HS-5 (cell line): ENCODE measurements at regions not wholly inside any gene's neighbourhood (a gene's known extent, or its start where the extent isn't known, plus 50 kb on each side); places are given as distances from the start of the nearest gene placed in this dataset.

Experiments used
- DNase-seq: peaks from one replicate; pipeline ENCODE4 v3.0.0-alpha.2; 2012; ENCODE audit warnings: low read depth

DNA sequence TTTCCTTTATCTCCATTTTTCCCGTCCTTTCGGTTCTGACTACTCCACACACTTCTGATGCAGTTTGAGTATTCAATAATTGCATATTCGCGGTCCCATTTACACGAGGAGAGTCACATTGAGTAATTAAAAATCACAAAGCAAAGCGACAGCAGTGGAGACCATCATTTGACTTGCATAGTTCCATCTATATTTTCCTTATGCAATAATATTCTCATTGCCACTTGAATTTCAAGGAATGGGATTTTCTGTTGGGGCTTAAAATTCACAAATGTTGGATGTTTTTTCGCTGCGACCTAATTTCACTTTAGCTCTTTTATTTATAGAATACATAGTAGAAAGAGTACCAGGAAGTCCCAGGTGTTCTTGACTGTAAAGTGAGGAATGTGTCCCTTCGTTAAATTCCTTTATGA, 186.8 kb downstream of the ZEB2 start:
- no peak for DNase-seq

DNA sequence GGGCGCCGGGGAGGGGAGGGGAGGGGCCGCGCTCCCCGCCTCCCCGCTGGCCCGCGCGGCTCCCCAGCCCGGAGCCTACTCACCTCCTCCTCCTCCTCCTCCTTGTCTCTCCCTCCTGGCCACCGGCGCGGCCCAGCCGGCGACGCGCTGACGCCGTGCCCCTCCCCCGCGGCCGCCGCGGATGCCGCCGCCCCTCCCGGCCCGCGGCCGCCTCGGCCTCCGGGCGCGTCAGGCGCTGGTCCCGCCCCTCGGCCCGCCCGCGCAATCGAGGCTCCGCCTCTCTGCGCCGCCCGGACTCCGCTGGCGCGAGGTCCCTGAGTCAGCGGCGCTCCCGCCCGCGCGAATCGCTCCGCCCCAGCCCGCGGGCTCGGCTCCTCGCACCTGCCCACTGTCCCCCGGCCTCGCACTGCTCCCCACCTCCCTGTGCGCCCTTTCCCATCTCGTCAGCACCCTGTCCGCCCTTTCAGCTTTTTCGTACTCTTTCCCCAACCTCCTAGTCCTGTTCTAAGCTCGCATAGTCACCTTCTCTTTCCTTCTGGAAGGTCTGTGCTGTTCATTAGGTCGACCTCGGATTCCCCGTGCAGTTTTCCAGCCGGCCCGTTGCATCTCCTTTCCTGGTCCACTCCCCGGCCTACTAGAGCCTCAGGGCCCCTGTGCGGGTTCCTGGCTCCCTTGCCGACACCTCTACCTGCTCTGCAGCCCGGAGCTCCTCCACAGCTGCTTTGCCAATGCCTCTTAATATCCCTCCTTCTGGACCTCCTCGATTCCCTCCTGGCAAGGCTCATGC, 187.4 kb downstream of the ZEB2 start:
- peak; percentile 42 for DNase-seq

- DNase-seq = peak; percentile 39
Observed at GRCh38 chr2:144331674-144332355, 188.1 kb downstream of the ZEB2 start.

DNA sequence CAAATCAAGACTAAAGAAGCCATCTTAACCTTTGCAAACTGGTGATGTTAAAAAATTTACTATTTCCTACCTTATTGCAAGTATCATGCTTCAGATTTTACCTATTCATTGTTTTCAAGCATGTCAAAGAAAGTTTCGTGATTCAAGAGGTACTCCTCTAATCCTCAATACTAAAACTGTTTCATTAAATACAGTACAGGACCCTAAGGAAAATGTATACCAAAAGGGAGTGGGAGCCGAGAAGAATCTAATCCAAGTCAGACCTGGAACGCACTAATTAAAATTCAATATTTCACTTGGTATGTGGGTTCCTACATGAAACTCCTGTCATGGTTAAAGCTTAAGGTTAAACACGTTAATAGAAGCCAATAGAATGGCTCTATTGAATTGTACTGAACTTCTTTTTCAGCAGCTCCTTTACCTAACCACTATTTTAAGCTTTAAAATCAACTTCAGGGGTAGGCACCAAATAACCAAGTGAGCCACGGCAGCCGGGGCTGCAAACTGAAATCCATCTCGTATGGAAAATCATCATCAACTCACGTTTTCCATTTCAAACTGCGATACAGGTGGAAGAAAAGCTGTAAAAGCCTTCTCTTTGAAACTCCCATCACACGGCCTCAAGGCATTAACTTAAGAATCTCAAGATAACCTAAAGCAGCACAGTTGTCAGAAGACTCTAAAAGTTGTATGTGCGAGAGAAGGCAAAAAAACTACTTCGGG, 188.8 kb downstream of the ZEB2 start:
- DNase-seq = no peak

GRCh38 chr2:144329472-144329871, 190.4 kb downstream of the ZEB2 start:
- DNase-seq = no peak

DNA sequence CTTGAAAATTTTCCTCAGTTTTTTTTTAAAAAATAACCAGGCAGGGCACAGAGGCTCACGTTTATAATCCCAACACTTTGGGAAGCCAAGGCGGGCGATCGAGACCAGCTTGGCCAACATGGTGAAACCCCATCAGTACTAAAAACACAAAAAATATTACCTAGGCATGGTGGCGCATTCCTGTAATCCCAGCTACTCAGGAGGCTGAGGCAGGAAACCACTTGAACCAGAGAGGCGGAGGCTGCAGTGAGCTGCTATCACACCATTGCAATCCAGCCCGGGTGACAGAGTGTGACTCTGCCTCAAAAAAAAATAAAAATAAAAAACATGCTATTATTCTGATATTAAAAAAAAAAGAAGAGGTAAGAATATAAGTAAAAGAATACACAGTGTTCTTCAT, 191.0 kb downstream of the ZEB2 start:
- DNase-seq = no peak

GRCh38 chr2:144326825-144327224, 193.1 kb downstream of the ZEB2 start:
- no peak for DNase-seq

GRCh38 chr2:144325086-144325485, 194.8 kb downstream of the ZEB2 start:
- DNase-seq = no peak

DNA sequence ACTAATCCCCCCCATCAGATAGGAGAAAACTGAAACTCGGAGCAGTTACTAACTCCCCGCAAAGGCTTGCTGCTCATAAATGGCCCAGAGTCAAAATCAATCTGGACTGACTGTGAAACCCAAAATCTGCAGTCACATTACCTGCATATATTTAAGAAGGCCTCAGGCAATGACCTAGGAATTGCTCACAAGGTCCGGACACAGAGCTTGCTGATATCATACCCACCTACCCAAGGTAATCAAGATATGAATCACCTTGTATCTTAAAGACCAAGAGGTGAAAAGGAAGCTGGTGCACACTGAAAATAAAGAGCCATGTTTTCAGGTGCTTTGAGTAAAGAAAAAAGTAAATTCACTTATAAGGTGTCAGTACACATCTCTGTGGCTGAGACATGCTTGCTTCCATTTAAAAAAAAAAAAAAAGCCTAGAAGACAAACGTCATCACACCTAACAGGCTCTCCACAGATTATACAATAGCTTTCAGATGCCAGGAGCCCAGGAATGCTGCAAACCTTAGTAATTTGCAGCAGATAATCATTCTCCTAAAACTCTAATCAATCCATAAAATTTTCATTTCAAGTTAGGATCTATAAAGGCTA, 195.4 kb downstream of the ZEB2 start:
- no peak for DNase-seq

DNA sequence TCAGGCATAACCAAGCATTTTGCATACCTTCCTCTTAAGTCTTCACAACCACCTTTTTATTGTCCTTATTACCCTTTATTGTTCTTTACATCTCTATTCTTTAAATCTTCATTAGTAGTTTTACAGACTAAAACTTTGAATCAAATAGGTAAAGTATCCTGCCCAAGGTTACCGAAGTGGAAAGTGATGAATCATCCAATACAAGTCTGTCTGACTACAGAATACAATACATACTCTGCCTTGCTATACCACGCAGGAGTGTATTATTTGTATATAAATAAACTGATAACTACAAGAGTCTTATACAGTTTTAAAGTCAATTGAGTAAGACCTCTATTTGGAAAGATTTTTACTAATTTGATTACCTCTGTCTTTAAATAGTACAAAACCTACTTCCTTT, 196.0 kb downstream of the ZEB2 start:
- no peak for DNase-seq

- no peak for DNase-seq
Observed at GRCh38 chr2:144322379-144322778, 197.5 kb downstream of the ZEB2 start.

DNA sequence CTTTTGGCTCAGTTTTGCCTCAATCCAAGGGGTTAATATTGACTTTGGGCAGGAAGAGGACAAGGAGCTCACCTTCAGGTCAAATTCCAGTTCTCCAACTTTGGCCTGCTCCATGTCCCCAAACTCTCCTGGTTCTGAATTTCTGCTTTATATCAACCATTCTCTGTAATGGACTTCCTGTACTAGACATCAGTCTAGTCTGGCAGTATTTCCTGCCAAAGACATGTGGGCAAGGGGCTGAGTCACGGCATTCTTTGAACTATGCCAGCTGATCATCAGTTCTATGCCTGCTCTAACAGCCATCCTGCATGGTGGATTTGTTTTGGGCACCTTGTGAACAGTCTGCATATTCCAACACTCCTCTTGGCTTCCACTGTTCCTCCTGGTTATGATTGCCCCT, 199.4 kb downstream of the ZEB2 start:
- DNase-seq = peak; percentile 39

DNA sequence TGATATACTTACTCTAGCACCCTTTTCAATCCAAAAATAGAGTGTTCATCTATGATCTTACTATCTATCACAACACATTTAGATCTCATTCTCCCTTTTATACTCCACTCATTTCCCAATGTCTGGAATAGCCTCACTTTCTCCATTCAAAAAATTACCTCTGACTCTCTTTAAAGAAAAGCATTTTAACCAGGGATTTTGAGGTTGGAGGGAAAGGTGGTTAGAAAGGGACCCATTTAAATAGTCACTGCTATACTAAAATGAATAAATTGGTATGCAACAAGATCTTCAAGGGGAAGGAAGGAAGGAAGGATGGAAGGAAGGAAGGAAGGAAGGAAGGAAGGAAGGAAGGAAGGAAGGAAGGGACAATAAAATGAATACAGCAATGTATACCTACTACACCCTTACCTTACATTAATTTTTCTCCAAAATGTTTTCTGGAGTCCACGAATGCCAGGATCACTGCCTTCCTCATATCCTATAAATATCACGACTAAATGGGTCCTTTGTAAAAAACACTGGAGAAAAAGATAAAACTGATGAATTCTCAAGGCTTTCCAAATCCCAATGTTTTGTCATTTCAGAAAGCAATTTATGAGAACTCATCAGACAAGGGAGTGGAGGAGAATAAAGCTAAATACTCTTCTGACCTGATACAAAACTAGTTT, 202.7 kb downstream of the ZEB2 start:
- no peak for DNase-seq

DNA sequence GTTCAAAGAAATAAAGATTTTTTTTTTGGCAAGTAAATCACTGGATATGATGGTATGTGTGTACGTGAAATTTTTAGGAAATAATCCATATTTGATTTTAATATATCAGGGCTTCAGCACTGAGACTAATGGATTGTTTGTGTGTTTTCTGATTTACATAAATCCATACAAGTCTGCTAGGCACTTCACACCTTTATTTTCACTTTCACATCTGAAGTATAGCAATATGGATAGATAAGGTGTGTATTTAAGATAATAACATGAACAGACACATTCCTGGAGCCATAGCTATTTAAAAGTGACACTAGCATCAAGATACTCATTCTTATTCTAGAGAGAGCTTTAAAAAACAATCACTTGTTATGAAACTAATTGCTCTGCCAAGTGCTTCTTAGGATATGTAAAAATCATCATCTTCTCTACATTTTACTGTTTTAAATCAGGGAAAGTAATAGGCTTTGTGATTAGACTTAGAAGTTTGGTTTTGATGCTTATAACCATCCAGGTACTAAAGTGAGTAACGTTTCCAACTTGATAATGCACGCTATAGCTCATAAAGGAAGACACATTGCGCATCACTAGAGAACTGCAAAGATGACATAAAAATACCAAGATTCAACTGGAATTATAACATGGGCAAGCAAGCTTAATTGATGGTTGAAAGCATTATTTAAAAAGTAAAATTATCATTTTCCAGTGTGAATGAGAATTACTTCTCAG, 208.9 kb downstream of the ZEB2 start:
- DNase-seq = no peak

GRCh38 chr2:144310484-144310883, 209.4 kb downstream of the ZEB2 start:
- no peak for DNase-seq

- no peak for DNase-seq
Observed at GRCh38 chr2:144307711-144308110, 212.2 kb downstream of the ZEB2 start.

GRCh38 chr2:144304202-144304601, 215.7 kb downstream of the ZEB2 start:
- no peak for DNase-seq

DNA sequence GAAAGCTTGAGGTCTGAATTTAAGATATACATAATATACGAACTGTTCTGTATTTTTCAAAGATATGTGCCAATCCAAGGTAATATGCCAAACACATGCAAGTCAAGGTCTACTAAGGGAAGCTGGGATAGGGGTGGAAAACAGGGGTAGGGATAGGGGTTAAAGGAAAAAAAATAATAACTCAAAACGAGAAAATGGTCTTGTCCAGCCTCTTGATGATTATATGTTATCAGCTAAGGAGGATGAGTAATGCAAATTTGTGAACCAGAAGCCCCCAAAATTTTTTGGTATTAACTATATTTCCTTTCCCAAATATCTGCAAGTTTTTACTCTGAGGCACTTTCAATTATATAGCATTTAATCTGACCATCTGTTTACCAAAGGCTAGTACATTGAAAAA, 219.3 kb downstream of the ZEB2 start:
- no peak for DNase-seq

- no peak for DNase-seq
Observed at GRCh38 chr2:144290276-144290675, 229.6 kb downstream of the ZEB2 start.

DNA sequence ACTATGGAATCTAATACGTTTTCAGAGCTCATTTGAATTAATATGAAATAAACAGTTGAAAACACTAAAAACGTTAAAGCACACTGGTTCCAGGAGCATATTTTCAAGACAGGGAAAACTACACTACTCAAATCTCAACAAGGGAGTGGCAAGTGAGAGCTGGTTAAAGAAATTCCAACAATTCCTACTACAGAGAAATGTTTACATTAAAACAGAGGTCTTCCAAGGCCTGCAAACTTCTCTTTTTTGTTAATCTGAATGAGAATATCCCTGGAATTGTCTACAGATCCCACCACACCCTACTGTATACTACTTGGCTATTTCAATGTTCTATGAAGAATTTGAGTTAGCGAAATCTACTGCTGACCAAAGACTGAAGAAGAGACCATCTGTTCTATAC, 231.5 kb downstream of the ZEB2 start:
- DNase-seq = no peak

DNA sequence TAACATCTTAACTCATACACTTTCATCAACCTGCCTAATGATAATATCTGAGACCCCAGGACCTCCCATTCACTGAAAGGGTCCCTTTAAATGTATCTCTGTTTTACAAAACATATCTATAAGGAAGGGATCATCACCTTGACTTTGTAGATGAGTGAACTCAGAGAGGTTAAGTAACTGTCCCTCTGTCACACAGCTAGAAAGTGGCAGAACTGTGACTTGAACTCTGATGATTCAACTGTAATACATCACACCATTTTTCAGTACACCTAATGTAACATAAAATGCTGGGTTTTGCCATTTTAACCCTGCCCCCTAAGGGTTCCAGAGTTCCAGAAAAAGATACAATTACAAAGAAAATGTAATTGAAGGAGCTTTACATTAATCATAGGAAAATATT, 234.6 kb downstream of the ZEB2 start:
- no peak for DNase-seq
